Heart right ventricle (tissue), 16 donors: ENCODE measurements at regions not wholly inside any gene's neighbourhood (a gene's known extent, or its start where the extent isn't known, plus 50 kb on each side); places are given as distances from the start of the nearest gene placed in this dataset.

Source experiments
- ATAC-seq, 8 donors: fragments of 200-7000 bp; cut with Tn5 transposase; one replicate each; pipeline ENCODE4 v1.9.1; 2020; ENCODE audit warnings: mild to moderate bottlenecking in 8 of 8, moderate library complexity in 8 of 8, moderate number of reproducible peaks in 1 of 8
- DNase-seq, 2 donors: peaks; one replicate each; pipeline ENCODE4 v3.0.0-alpha.2; 2020
- H3K27ac ChIP-seq, 10 donors: fragments of 200-600 bp; sonication (generic) in 2 of 10; one replicate each; pipeline versions ENCODE4 v1.5.0 to v1.8.0; 2020 to 2022; ENCODE audit warnings: mild to moderate bottlenecking in 3 of 10
- H3K27me3 ChIP-seq, 7 donors: fragments of 200-600 bp; one replicate each; pipeline ENCODE4 v1.8.0; 2021 to 2022; ENCODE audit warnings: mild to moderate bottlenecking in 2 of 7
- H3K36me3 ChIP-seq, 9 donors: fragments of 200-600 bp; sonication (generic) in 1 of 9; one replicate each; pipeline versions ENCODE4 v1.5.0 to v1.8.0; 2020 to 2022; ENCODE audit warnings: mild to moderate bottlenecking in 2 of 9
- H3K4me1 ChIP-seq, 9 donors: fragments of 200-600 bp; sonication (generic) in 1 of 9; one replicate each; pipeline versions ENCODE4 v1.5.0 to v1.8.0; 2020 to 2022; ENCODE audit warnings: mild to moderate bottlenecking in 4 of 9
- H3K4me3 ChIP-seq, 10 donors: fragments of 200-600 bp; sonication (generic) in 2 of 10; one replicate each; pipeline versions ENCODE4 v1.5.0 to v1.8.0; 2020 to 2022; ENCODE audit warnings: mild to moderate bottlenecking in 7 of 10, moderate library complexity in 2 of 10
- H3K9me3 ChIP-seq, 11 donors: fragments of 200-600 bp in 10 of 11; sonication (generic) in 2 of 11; one replicate each; pipeline versions ENCODE4 v1.5.0 to v1.8.0; 2013 to 2022; ENCODE audit warnings: mild to moderate bottlenecking in 2 of 11, control low read depth in 1 of 11, moderate library complexity in 1 of 11
- CTCF ChIP-seq, 9 donors: fragments of 200-600 bp; sonication (generic) in 2 of 9; IDR thresholded peaks; one replicate each; pipeline versions ENCODE4 v1.5.0 to v1.8.0; 2021 to 2022; ENCODE audit warnings: antibody characterized with exemption in 9 of 9, mild to moderate bottlenecking in 5 of 9, moderate library complexity in 1 of 9
- WGBS, 2 donors: extraction: QIAGEN DNeasy Blood & Tissue Kit; methylation state at CpG; one replicate each; pipeline ENCODE4 v1.1.7; 2013; ENCODE audit warnings: inconsistent platforms in 1 of 2; 5-methylcytosine and 5-hydroxymethylcytosine counted together
- intact Hi-C, 10 donors: fragments of 100-400 bp; cut with DNase I; formaldehyde crosslinking; loops; one replicate each; pipeline versions ENCODE4 v1.11.1 to v1.14.2; 2022
- donor health status: Arrhythmogenic right ventricular cardiomyopathy.
- donor health status: ischemic (EF 13 %, LVEDD 7.1; RV severe dilation, severe dysfunction).
- donor health status: healthy with polysubstance abuse.
- donor health status: DM: no; HTN: yes; CAD: no.
- donor health status: DM: no; HTN: no; CAD: no.
- donor health status: ischemic (EF 25% LVEDD 6.9; RV normal size, moderate dysfunction).
- donor health status: ischemic (EF 25% LVEDD 5.7; RV mildly dilated, moderate dysfunction).
- donor health status: healthy.
- donor health status: DM: yes; HTN: yes; CAD: no.
- donor health status: Ischemic cardiomyopathy.
- donor health status: ischemic (EF 35%, LVEDD 5.7; RV mildly dilated, moderate dysfunction).
- donor health status: nonischemic (EF 11% LVEDD 7.7; RV severe dilation, severe dysfunction).
- donor health status: DM: yes; HTN: yes; CAD: no.
- donor health status: PGD.
- donor health status: ischemic (EF 29% LVEDD 5.4; RV normal size, mild dysfunction).
- donor health status: nonischemic (EF 23%, LVEDD 6.1; RV moderate dilation, normal function).

GRCh38 chr18:2188258-2188657 lies 383.0 kb downstream of the METTL4 start:
- H3K4me3 ChIP-seq: no peak overlapping the region
- H3K4me1 ChIP-seq: no peaks in the 10 kb centered on the region
- no peak for TF ChIP-seq CTCF (IDR thresholded peaks at IDR 0.05)
- H3K27ac ChIP-seq: no peak overlapping the region
- intact Hi-C loops: loop anchor here in 1 of 10 donors (10.0 kb wide), 1 partner anchor 127 kb away; no protein-coding TSS in a partner anchor
- ATAC-seq (no peak), DNase-seq (no peak)
- peaks cover 0 to 5% (median 2%) of the 10 kb centered on the region in 11 donors for H3K9me3 ChIP-seq
- peaks cover 0 to 4% (median 0%) of the 10 kb centered on the region in 7 donors for H3K27me3 ChIP-seq
- H3K36me3 ChIP-seq: no peaks in the 10 kb centered on the region
- 78 to 87% methylated on average over 1 of the region's 1 CpG for WGBS, 2 donors

GRCh38 chr18:2191180-2191790 lies 380.0 kb downstream of the METTL4 start:
- TF ChIP-seq CTCF (IDR thresholded peaks at IDR 0.05): no peak
- no peak overlapping the region for H3K4me3 ChIP-seq
- intact Hi-C loops: no loop called here
- DNase-seq: no peak
- no peaks in the 10 kb centered on the region for H3K4me1 ChIP-seq
- H3K27me3 ChIP-seq: no peaks in the 10 kb centered on the region
- no peak for ATAC-seq
- WGBS, 2 donors: 80 to 82% methylated on average over 3 of the region's 3 CpGs
- no peaks in the 10 kb centered on the region for H3K36me3 ChIP-seq
- H3K27ac ChIP-seq: no peak overlapping the region
- H3K9me3 ChIP-seq: peaks cover 0 to 15% (median 8%) of the 10 kb centered on the region in 11 donors

GRCh38 chr18:2192562-2192961 lies 378.7 kb downstream of the METTL4 start:
- 75 to 89% methylated on average over 4 of the region's 4 CpGs for WGBS, 2 donors
- Histone ChIP-seq H3K36me3 (no peaks in the 10 kb centered on the region), H3K9me3 (peaks cover 0 to 15% (median 8%) of the 10 kb centered on the region in 11 donors), H3K4me3 (no peak overlapping the region), H3K27me3 (no peaks in the 10 kb centered on the region), H3K4me1 (peaks cover 0 to 2% (median 0%) of the 10 kb centered on the region in 9 donors), H3K27ac (no peak overlapping the region)
- DNase-seq: no peak
- intact Hi-C loops: no loop called here
- TF ChIP-seq CTCF (IDR thresholded peaks at IDR 0.05): no peak
- ATAC-seq: no peak

GRCh38 chr18:2197946-2198345 lies 373.4 kb downstream of the METTL4 start:
- DNase-seq (no peak), ATAC-seq (peak in 1 of 8 donors; percentile 42)
- peaks cover 0 to 14% (median 0%) of the 10 kb centered on the region in 9 donors for H3K4me1 ChIP-seq
- H3K36me3 ChIP-seq: no peaks in the 10 kb centered on the region
- no peak for TF ChIP-seq CTCF (IDR thresholded peaks at IDR 0.05)
- H3K27ac ChIP-seq: no peak overlapping the region
- no peak overlapping the region for H3K4me3 ChIP-seq
- peaks cover 0 to 14% (median 8%) of the 10 kb centered on the region in 11 donors for H3K9me3 ChIP-seq
- WGBS, 2 donors: 50 to 59% methylated on average over 4 of the region's 4 CpGs
- intact Hi-C loops: no loop called here
- no peaks in the 10 kb centered on the region for H3K27me3 ChIP-seq
